H4 (cell line): ENCODE measurements at regions not wholly inside any gene's neighbourhood (a gene's known extent, or its start where the extent isn't known, plus 50 kb on each side); places are given as distances from the start of the nearest gene placed in this dataset.
A peak's percentile ranks its signal among the peaks of the same experiment; 100 is the strongest.
"Not testable (repeated sequence)": the region's sequence is repeated elsewhere in the genome, so short reads cannot be mapped to it uniquely, and the experiment has no call there.

ENCODE experiments used
- DNase-seq: peaks from one replicate; pipeline ENCODE4 v3.0.0-alpha.2; 2015; ENCODE audit warnings: low spot score

- DNase-seq, result no peak
These were observed 61.1 kb upstream of the SEM1 start for GRCh38 chr7:96770758-96771157.

GRCh38 chr7:96772139-96772694 is 62.6 kb upstream of the SEM1 start:
- no peak for DNase-seq

- no peak for DNase-seq
These were observed 63.8 kb upstream of the SEM1 start for GRCh38 chr7:96773483-96773882.

DNA sequence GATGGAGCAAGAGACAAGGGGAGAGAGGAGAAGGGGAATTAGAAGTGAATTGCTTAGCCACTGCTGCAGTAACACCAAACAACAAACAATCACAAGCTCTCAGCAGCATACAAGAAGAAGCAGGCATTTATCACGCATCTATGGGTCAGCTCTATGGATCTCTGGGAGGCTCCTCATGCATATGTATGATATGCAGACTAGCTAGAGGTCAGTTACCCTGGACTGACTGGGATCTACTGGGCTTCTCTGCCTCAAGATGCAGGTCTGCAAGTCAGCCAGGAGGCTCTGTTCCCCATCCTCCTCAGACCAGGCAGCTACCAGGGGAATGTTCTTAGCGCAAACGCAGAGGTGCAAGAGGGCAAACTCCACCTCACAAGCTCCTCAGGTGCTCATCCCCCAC is 64.7 kb upstream of the SEM1 start:
- DNase-seq, result no peak

GRCh38 chr7:96775046-96775445 is 65.4 kb upstream of the SEM1 start:
- DNase-seq, result no peak

DNA sequence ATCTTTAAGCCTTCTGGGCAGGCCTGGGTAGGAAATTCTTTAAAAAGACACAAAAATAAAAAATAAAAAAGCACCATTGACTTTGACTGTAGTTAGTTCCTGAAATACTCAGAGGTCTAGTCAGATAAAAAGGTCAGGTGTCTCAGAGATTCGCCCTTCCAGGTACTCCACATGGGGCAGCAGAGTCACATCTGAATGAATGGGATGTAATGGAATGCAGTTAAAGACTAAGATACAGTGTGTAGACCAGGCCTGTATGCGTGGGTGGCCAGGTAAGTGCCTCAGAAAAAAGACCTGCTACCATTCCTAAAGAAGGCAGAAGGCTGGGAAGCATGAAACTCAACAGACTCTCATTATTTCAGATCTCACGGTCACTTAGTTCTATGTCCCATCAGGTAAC is 68.6 kb upstream of the SEM1 start:
- DNase-seq, result no peak

GRCh38 chr7:96781919-96782318 is 72.3 kb upstream of the SEM1 start:
- DNase-seq, result no peak

DNA sequence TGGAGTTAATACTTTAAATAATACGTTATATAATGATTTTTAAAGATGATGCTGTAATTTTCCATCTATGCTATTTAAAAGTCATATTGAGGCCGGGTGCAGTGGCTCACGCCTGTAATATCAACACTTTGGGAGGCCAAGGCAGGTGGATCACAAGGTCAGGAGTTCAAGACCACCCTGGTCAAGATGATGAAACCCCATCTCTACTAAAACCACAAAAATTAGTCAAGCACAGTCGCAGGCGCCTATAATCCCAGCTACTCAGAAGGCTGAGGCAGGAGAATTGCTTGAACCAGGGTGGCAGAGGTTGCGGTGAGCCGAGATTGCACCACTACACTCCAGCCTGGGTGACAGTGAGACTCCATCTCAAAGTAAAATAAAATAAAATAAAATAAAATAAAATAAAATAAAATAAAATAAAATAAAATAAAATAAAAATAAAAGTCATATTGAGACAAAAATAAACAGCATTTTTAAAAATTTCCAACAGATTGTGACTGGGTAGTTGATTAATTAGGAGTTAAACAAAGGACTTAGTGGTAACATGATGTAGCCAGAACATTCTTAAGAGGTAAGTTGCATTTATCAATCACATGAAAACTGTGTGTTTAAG is 73.1 kb upstream of the SEM1 start:
- not testable (repeated sequence) for DNase-seq

GRCh38 chr7:96784597-96784996 is 75.0 kb upstream of the SEM1 start:
- no peak for DNase-seq

DNA sequence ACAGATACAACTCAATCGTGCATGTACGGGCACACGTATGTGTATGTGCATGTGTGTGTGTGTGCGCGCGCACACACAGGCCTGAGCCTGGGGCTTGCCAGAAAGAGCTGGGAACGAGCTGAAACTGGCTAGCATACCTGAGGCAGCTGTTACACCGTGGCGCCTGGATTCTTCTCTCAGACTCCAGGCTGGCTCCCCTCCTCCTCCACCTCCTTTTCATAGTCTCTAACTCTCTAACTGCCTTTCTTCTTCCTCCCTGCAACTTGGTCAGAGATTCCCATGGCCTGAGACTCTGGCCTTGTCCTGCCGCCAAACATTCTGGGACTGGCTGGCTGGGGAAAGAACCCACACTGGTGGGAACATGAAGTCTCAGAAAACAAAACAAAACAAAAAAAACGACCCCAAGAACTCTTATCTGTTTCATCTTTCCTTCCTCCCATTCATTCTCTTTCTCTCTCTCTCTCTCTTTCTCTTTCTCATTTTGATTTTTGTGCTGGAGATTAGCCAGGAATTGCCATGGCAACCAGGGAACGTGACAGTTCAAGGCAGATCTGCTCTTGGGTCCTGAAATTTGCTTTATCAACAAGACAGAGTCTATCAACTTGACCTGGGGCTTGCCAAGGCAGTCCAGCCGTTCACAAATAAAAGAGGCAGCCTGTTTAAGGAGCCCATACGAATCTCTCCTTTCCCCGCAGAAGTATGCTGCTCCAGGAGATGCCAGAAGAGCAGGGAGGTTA is 76.8 kb upstream of the SEM1 start:
- DNase-seq, result no peak

GRCh38 chr7:96786998-96787395 is 77.4 kb upstream of the SEM1 start:
- no peak for DNase-seq

- DNase-seq, result no peak
These were observed 80.3 kb upstream of the SEM1 start for GRCh38 chr7:96789914-96790313.

- no peak for DNase-seq
These were observed 82.5 kb upstream of the SEM1 start for GRCh38 chr7:96792115-96792514.

DNA sequence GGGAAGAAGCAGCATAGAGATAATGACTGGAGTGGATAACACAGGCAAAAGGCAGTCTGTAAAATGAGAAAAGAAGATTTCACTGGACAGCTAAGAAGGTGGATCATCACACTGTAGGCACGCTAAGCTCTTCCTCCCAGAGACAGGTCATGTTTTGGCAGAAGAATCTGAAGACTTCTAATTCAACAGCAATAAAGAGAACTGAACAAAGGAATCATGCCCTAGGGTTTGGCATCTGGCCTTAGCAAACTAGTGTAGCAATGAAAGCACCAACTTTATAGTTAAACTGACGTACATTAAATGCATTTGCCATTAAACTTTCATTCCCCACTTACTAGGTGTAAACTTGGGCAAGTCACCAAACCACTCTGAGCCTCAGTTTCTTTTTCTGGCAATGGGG is 84.4 kb upstream of the SEM1 start:
- DNase-seq, result no peak

GRCh38 chr7:96800122-96800521 is 90.5 kb upstream of the SEM1 start:
- no peak for DNase-seq

DNA sequence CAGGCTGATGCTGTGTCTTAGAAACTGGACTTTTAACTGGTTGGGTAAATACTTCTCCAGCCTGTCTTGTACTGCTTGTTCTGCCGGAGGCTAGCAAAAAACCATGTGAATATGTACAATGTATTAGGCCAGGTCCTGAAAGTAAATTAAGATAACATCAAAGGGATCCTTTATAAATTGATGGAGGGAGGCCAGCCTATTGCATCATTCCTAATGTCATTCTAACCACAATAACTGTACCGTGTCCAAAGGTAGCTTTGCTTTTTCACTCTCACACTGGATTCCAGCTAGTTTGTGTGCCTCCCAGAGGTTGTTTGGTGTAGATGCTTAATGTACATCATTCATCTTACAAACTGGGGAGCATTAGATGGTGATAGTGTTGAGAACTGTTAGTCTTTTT is 91.2 kb upstream of the SEM1 start:
- DNase-seq, result peak; percentile 76

- DNase-seq, result no peak
These were observed 109.6 kb upstream of the SEM1 start for GRCh38 chr7:96819111-96819700.

GRCh38 chr7:96821131-96821530 is 111.5 kb upstream of the SEM1 start:
- not testable (repeated sequence) for DNase-seq

GRCh38 chr7:96822824-96823223 is 113.2 kb upstream of the SEM1 start:
- no peak for DNase-seq

DNA sequence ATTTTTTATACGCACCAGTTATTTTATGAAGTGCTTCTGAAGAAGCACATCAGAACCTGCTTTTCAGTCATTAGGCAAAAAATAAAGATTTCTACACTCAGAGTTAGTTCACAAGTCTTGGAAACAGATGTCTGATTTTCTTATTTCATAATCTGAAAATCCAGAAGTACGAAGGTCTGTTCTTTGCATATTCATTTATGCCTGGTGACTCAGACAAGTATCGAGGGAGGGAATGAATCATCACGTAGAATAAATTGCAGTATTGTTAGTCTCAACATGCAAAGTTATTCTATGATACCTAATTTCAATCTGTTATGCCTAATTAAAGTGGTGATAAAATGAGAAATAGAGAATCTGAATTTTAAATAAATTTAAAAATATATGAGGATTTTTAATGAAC is 113.6 kb upstream of the SEM1 start:
- DNase-seq, result peak; percentile 67

GRCh38 chr7:96824686-96825085 is 115.0 kb upstream of the SEM1 start:
- DNase-seq, result no peak

- DNase-seq, result no peak
These were observed 115.6 kb upstream of the SEM1 start for GRCh38 chr7:96825285-96825684.

GRCh38 chr7:96826089-96826488 is 116.4 kb upstream of the SEM1 start:
- no peak for DNase-seq
